Fibroblast of pulmonary artery (primary cell): ENCODE measurements at regions not wholly inside any gene's neighbourhood (a gene's known extent, or its start where the extent isn't known, plus 50 kb on each side); places are given as distances from the start of the nearest gene placed in this dataset.

Source experiments
- DNase-seq: peaks from one replicate; pipeline ENCODE4 v3.0.0-alpha.2; 2010; ENCODE audit warnings: low read depth
- H3K4me3 ChIP-seq: replicated peaks from 2 replicates; pipeline ENCODE4 v1.5.1; 2011; ENCODE audit warnings: low read depth, mild to moderate bottlenecking, control low read depth, low read length, moderate library complexity
- TF ChIP-seq, protein P1 (sequence below): IDR thresholded peaks from 2 replicates; pipeline ENCODE4 v1.5.1; 2011; ENCODE audit warnings: mild to moderate bottlenecking, control low read depth, low read length, inconsistent platforms; ENCODE audit errors: missing control alignments

DNA sequence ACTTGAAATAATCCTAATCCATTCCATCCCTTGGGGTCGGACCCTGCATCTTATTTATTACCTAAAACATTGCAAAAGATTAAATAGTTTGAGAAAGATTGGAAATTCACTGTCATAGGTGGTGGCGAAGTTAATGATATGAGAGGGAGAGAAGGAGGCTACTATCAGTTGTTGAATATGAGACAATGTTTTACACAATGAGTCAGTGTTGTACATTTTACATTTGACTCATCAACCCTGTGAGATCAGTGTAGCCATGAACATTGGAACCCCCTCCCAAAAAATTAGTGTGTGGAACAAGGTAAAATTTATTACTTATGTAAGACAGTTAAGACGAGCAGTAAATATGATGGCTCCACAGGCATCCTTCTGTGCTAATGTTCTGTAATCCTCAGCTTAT is 384.3 kb downstream of the MCTP2 start:
- H3K4me3 ChIP-seq = no peak overlapping the region
- no peak for DNase-seq
- TF ChIP-seq, protein P1, sequence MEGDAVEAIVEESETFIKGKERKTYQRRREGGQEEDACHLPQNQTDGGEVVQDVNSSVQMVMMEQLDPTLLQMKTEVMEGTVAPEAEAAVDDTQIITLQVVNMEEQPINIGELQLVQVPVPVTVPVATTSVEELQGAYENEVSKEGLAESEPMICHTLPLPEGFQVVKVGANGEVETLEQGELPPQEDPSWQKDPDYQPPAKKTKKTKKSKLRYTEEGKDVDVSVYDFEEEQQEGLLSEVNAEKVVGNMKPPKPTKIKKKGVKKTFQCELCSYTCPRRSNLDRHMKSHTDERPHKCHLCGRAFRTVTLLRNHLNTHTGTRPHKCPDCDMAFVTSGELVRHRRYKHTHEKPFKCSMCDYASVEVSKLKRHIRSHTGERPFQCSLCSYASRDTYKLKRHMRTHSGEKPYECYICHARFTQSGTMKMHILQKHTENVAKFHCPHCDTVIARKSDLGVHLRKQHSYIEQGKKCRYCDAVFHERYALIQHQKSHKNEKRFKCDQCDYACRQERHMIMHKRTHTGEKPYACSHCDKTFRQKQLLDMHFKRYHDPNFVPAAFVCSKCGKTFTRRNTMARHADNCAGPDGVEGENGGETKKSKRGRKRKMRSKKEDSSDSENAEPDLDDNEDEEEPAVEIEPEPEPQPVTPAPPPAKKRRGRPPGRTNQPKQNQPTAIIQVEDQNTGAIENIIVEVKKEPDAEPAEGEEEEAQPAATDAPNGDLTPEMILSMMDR = no peak

GRCh38 chr15:94620632-94621031 is 389.3 kb downstream of the MCTP2 start:
- DNase-seq = no peak
- H3K4me3 ChIP-seq = no peak overlapping the region
- TF ChIP-seq, protein P1 = no peak

DNA sequence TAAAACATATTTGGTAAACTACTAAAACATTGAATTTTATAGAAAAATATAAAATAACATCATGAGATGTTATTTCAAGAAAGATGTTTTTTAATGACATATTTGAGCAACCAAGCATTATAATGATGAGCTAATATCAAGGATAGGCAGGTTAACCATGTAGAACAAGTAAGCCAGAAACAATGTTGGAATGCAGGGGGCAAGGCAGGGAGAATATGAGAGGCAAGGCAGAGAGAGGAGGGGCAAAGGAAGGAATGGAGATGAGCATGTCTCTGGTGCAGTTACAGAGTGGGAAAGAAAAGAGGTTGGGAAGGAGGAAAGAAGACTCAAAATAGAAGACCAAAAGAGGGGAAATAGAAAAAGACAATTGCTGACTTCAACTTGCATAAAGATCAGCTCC is 390.4 kb downstream of the MCTP2 start:
- no peak overlapping the region for H3K4me3 ChIP-seq

DNA sequence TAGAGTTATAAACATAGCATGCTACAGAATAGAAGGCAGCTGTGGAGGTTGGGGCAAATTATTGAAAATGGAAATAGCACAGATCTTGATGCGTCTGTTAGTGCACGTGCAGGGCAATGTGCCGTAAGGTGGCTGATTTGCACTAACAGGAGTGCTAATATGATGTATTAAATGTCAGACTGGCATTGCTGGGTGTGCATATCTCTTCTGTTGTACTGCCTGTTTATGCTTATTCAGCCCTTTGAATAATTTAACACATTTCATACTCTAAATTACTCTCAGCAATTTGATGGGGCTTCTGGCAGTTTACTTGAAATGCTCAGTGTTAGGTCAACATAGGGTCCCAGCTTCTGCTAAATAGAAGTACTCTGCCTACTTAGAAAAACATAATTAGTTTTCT is 395.6 kb downstream of the MCTP2 start:
- DNase-seq = no peak
- TF ChIP-seq, protein P1 = no peak
- no peak overlapping the region for H3K4me3 ChIP-seq

More for the DNA sequence above, 390.4 kb downstream of the MCTP2 start:
- no peak for DNase-seq
- TF ChIP-seq, protein P1 = no peak

DNA sequence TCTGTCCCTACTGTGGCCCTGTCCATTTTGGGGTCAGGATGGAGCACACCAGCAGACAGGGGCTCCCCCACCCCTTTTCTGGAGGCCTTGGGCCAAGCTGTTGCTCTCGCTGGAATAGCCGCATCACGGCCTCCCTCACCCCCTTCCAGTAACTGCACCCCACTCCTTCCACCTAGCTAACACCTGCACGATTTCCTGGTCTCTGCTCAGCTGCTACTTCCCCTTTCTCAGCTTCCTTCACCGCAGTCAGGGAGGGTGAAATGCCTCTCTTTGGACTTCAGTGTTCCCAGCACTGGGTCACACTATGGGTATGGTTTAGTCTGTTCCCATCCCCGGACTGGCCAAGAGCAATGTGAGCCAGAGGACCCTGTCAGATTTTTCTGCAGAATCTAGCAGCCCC is 400.2 kb downstream of the MCTP2 start:
- H3K4me3 ChIP-seq = no peak overlapping the region
- TF ChIP-seq, protein P1 = no peak
- no peak for DNase-seq

- TF ChIP-seq, protein P1 = no peak
- no peak for DNase-seq
- no peak overlapping the region for H3K4me3 ChIP-seq
These were observed 406.8 kb downstream of the MCTP2 start for GRCh38 chr15:94638183-94638582.

- no peak for DNase-seq
- H3K4me3 ChIP-seq = no peak overlapping the region
- TF ChIP-seq, protein P1 = no peak
These were observed 408.3 kb downstream of the MCTP2 start for GRCh38 chr15:94639701-94640100.
